ENCODE measurements at regions not wholly inside any gene's neighbourhood (a gene's known extent, or its start where the extent isn't known, plus 50 kb on each side); places are given as distances from the start of the nearest gene placed in this dataset.

- Histone ChIP-seq H3K4me3 (no peak overlapping the region), H4K20me1 (ENCODE audit: insufficient read depth) (no peaks in the 10 kb centered on the region), H3K27ac (no peak overlapping the region), H3K9me2 (ENCODE audit: insufficient read depth) (no peaks in the 10 kb centered on the region), H3F3A (ENCODE audit: insufficient read depth) (no peaks in the 10 kb centered on the region), H3K9me3 (ENCODE audit: low read depth) (no peaks in the 10 kb centered on the region), H3K27me3 (replicated peaks; ENCODE audit: insufficient read depth) (no peaks in the 10 kb centered on the region), H3K79me2 (ENCODE audit: insufficient read depth) (no peaks in the 10 kb centered on the region), H3K4me2 (ENCODE audit: unreplicated experiment) (no peak overlapping the region), H3K36me3 (ENCODE audit: low read depth) (no peaks in the 10 kb centered on the region), H3K9ac (no peak overlapping the region), H2AFZ (no peak overlapping the region), H3K4me1 (ENCODE audit: insufficient read depth) (no peaks in the 10 kb centered on the region)
- no peak for DNase-seq
- TF ChIP-seq EZH2phosphoT487 (IDR thresholded peaks at IDR 0.05; ENCODE audit: insufficient read depth, low read depth) (no peak), EZH2 (IDR thresholded peaks at IDR 0.05; ENCODE audit: insufficient read depth, poor library complexity, severe bottlenecking) (no peak)
- in situ Hi-C loops (cut with MboI) = no loop called here
- WGBS, 2 experiments (ENCODE audit: low coverage in 1 of 2, low lambda C conversion rate in 2 of 2, missing lambda C conversion rate in 2 of 2) = 64 to 72% methylated on average over 22 of the region's 22 CpGs
These were observed 100.5 kb downstream of the ERMARD start for GRCh38 chr6:169851641-169852503.

DNA sequence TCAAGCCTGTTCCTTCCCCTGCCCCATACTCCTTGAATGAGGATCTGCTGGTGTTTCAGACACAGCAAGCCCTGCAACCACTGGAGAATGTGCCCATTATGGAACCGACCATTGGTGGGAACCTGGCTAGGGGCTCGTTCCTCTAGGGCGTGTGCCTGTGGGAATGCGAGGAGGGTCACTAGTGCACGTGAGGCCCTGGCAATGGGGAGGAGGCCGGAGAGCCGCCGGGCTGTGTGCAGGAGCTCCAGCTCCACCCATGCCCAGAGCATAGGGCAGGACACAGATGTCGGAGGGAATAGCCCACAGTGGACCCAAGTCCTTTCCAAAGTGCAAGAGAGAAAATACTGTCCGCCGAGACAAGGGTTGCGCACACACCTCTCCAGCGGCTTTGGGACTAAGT lies 99.3 kb downstream of the ERMARD start:
- no peak overlapping the region for H3K4me3 ChIP-seq
- no peak overlapping the region for H2AFZ ChIP-seq
- no peaks in the 10 kb centered on the region for H3K36me3 ChIP-seq (ENCODE audit: low read depth)
- in situ Hi-C loops (cut with MboI) = no loop called here
- no peak for DNase-seq
- 66 to 76% methylated on average over 12 to 13 of the region's 13 CpGs for WGBS, 2 experiments (ENCODE audit: low coverage in 1 of 2, low lambda C conversion rate in 2 of 2, missing lambda C conversion rate in 2 of 2)
- no peaks in the 10 kb centered on the region for H3K9me2 ChIP-seq (ENCODE audit: insufficient read depth)
- no peaks in the 10 kb centered on the region for H3F3A ChIP-seq (ENCODE audit: insufficient read depth)
- H3K27me3 ChIP-seq (replicated peaks; ENCODE audit: insufficient read depth) = no peaks in the 10 kb centered on the region
- H3K9me3 ChIP-seq (ENCODE audit: low read depth) = no peaks in the 10 kb centered on the region
- H3K9ac ChIP-seq = no peak overlapping the region
- H3K27ac ChIP-seq = no peak overlapping the region
- H3K4me1 ChIP-seq (ENCODE audit: insufficient read depth) = no peaks in the 10 kb centered on the region
- H3K79me2 ChIP-seq (ENCODE audit: insufficient read depth) = no peaks in the 10 kb centered on the region
- H4K20me1 ChIP-seq (ENCODE audit: insufficient read depth) = no peaks in the 10 kb centered on the region
- no peak overlapping the region for H3K4me2 ChIP-seq (ENCODE audit: unreplicated experiment)
- TF ChIP-seq EZH2 (IDR thresholded peaks at IDR 0.05; ENCODE audit: insufficient read depth, poor library complexity, severe bottlenecking) = no peak
- no peak for TF ChIP-seq EZH2phosphoT487 (IDR thresholded peaks at IDR 0.05; ENCODE audit: insufficient read depth, low read depth)

DNA sequence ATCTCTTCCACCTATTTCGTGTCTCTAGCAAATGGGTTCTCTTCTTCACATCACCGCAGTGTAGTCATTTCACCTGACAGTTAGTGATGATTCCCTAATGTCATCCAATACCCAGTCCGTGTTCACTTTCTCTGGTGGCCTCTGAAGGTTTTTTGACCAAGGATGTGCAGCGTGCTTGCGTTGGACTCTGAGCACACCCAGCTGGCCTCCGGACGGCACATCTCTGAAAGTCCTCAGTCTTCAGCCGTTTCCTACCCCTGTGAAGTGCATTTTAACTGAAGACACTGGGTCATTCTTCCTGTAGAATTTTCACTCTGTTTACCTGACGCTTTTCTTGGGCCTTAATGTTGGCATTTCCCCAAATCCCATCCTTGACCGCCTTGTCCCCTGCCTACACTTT lies 98.7 kb downstream of the ERMARD start:
- H3F3A ChIP-seq (ENCODE audit: insufficient read depth) = no peaks in the 10 kb centered on the region
- in situ Hi-C loops (cut with MboI) = no loop called here
- H3K79me2 ChIP-seq (ENCODE audit: insufficient read depth) = no peaks in the 10 kb centered on the region
- DNase-seq = no peak
- no peaks in the 10 kb centered on the region for H4K20me1 ChIP-seq (ENCODE audit: insufficient read depth)
- H3K4me2 ChIP-seq (ENCODE audit: unreplicated experiment) = no peak overlapping the region
- no peaks in the 10 kb centered on the region for H3K36me3 ChIP-seq (ENCODE audit: low read depth)
- no peak overlapping the region for H2AFZ ChIP-seq
- H3K9me2 ChIP-seq (ENCODE audit: insufficient read depth) = no peaks in the 10 kb centered on the region
- no peaks in the 10 kb centered on the region for H3K9me3 ChIP-seq (ENCODE audit: low read depth)
- H3K4me3 ChIP-seq = no peak overlapping the region
- no peak overlapping the region for H3K27ac ChIP-seq
- WGBS, 2 experiments (ENCODE audit: low coverage in 1 of 2, low lambda C conversion rate in 2 of 2, missing lambda C conversion rate in 2 of 2) = 69 to 81% methylated on average over 10 of the region's 10 CpGs
- H3K9ac ChIP-seq = no peak overlapping the region
- H3K4me1 ChIP-seq (ENCODE audit: insufficient read depth) = no peaks in the 10 kb centered on the region
- no peaks in the 10 kb centered on the region for H3K27me3 ChIP-seq (replicated peaks; ENCODE audit: insufficient read depth)
- TF ChIP-seq EZH2phosphoT487 (IDR thresholded peaks at IDR 0.05; ENCODE audit: insufficient read depth, low read depth) (no peak), EZH2 (IDR thresholded peaks at IDR 0.05; ENCODE audit: insufficient read depth, poor library complexity, severe bottlenecking) (no peak)

- H3K4me3 ChIP-seq = no peak overlapping the region
- H3K4me2 ChIP-seq (ENCODE audit: unreplicated experiment) = no peak overlapping the region
- no peaks in the 10 kb centered on the region for H3K36me3 ChIP-seq (ENCODE audit: low read depth)
- H3K79me2 ChIP-seq (ENCODE audit: insufficient read depth) = no peaks in the 10 kb centered on the region
- H3K9me2 ChIP-seq (ENCODE audit: insufficient read depth) = no peaks in the 10 kb centered on the region
- H3K4me1 ChIP-seq (ENCODE audit: insufficient read depth) = no peaks in the 10 kb centered on the region
- H3F3A ChIP-seq (ENCODE audit: insufficient read depth) = no peaks in the 10 kb centered on the region
- H3K9me3 ChIP-seq (ENCODE audit: low read depth) = no peaks in the 10 kb centered on the region
- 62 to 65% methylated on average over 14 of the region's 14 CpGs for WGBS, 2 experiments (ENCODE audit: low coverage in 1 of 2, low lambda C conversion rate in 2 of 2, missing lambda C conversion rate in 2 of 2)
- H2AFZ ChIP-seq = no peak overlapping the region
- no peak overlapping the region for H3K9ac ChIP-seq
- no peak for DNase-seq
- no peak overlapping the region for H3K27ac ChIP-seq
- TF ChIP-seq EZH2 (IDR thresholded peaks at IDR 0.05; ENCODE audit: insufficient read depth, poor library complexity, severe bottlenecking) (no peak), EZH2phosphoT487 (IDR thresholded peaks at IDR 0.05; ENCODE audit: insufficient read depth, low read depth) (no peak)
- no peaks in the 10 kb centered on the region for H4K20me1 ChIP-seq (ENCODE audit: insufficient read depth)
- in situ Hi-C loops (cut with MboI) = no loop called here
- H3K27me3 ChIP-seq (replicated peaks; ENCODE audit: insufficient read depth) = peaks cover 1% of the 10 kb centered on the region; the same call in 1 of the 2 replicates
These were observed 98.0 kb downstream of the ERMARD start for GRCh38 chr6:169849396-169849795.
